ENCODE measurements at regions not wholly inside any gene's neighbourhood (a gene's known extent, or its start where the extent isn't known, plus 50 kb on each side); places are given as distances from the start of the nearest gene placed in this dataset.
"Not testable (repeated sequence)": the region's sequence is repeated elsewhere in the genome, so short reads cannot be mapped to it uniquely, and the experiment has no call there.

DNA sequence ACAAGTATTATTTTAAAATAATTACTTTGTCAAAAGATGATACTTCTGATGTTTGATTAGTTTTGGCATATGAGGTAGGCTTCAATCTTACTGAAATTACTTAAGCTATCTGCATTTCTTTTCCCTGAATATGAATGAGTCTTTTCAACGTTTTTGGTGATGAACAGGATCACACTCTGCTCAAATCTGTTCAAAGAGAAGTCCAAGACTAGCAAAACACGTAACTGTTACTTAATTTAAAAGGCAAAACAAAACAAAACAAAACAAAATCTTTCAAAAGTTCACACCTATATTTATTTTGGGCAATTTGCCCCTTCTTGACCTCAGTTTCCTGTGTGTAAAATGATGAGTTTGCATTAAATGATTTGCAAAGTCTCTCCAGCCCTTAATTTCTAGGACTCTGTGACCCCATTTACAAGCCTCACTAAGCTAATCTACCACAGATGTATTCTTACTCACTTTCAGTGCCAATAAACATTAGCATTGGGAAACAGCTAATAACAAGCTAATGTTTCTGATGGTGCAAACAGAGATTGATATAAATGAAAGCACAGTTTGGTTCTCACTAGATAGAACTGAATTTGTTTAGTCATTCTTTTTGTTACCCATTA is 865.4 kb downstream of the LTN1 start:
- Histone ChIP-seq H3K36me3 (ENCODE audit: control insufficient read depth, insufficient read depth, low read length) (no peaks in the 10 kb centered on the region), H3K4me3 (replicated peaks; ENCODE audit: low read depth, low read length) (no peak overlapping the region), H3K27me3 (replicated peaks; ENCODE audit: control insufficient read depth, insufficient read depth, low read length) (no peaks in the 10 kb centered on the region)
- TF ChIP-seq CTCF (IDR thresholded peaks at IDR 0.05; ENCODE audit: insufficient read depth, low read length, poor library complexity, severe bottlenecking) = no peak
- DNase-seq (ENCODE audit: extremely low read depth, insufficient read length) = no peak

GRCh38 chr21:28126521-28127174 is 866.0 kb downstream of the LTN1 start:
- no peak for TF ChIP-seq CTCF (IDR thresholded peaks at IDR 0.05; ENCODE audit: insufficient read depth, low read length, poor library complexity, severe bottlenecking)
- DNase-seq (ENCODE audit: extremely low read depth, insufficient read length) = no peak

GRCh38 chr21:28124541-28124940 is 868.1 kb downstream of the LTN1 start:
- no peak for DNase-seq (ENCODE audit: extremely low read depth, insufficient read length)

More at GRCh38 chr21:28126521-28127174, 866.0 kb downstream of the LTN1 start:
- no peaks in the 10 kb centered on the region for H3K36me3 ChIP-seq (ENCODE audit: control insufficient read depth, insufficient read depth, low read length)
- H3K4me3 ChIP-seq (replicated peaks; ENCODE audit: low read depth, low read length) = no peak overlapping the region
- H3K27me3 ChIP-seq (replicated peaks; ENCODE audit: control insufficient read depth, insufficient read depth, low read length) = no peaks in the 10 kb centered on the region

GRCh38 chr21:28118570-28118969 is 874.1 kb downstream of the LTN1 start:
- Histone ChIP-seq H3K36me3 (ENCODE audit: control insufficient read depth, insufficient read depth, low read length) (no peaks in the 10 kb centered on the region), H3K4me3 (replicated peaks; ENCODE audit: low read depth, low read length) (no peak overlapping the region), H3K27me3 (replicated peaks; ENCODE audit: control insufficient read depth, insufficient read depth, low read length) (no peaks in the 10 kb centered on the region)
- DNase-seq (ENCODE audit: extremely low read depth, insufficient read length) = no peak
- no peak for TF ChIP-seq CTCF (IDR thresholded peaks at IDR 0.05; ENCODE audit: insufficient read depth, low read length, poor library complexity, severe bottlenecking)

More at GRCh38 chr21:28124541-28124940, 868.1 kb downstream of the LTN1 start:
- H3K4me3 ChIP-seq (replicated peaks; ENCODE audit: low read depth, low read length) = no peak overlapping the region
- H3K36me3 ChIP-seq (ENCODE audit: control insufficient read depth, insufficient read depth, low read length) = no peaks in the 10 kb centered on the region
- H3K27me3 ChIP-seq (replicated peaks; ENCODE audit: control insufficient read depth, insufficient read depth, low read length) = no peaks in the 10 kb centered on the region
- no peak for TF ChIP-seq CTCF (IDR thresholded peaks at IDR 0.05; ENCODE audit: insufficient read depth, low read length, poor library complexity, severe bottlenecking)

- not testable (repeated sequence) for DNase-seq (ENCODE audit: extremely low read depth, insufficient read length)
These were observed 877.7 kb downstream of the LTN1 start for GRCh38 chr21:28114986-28115385.

DNA sequence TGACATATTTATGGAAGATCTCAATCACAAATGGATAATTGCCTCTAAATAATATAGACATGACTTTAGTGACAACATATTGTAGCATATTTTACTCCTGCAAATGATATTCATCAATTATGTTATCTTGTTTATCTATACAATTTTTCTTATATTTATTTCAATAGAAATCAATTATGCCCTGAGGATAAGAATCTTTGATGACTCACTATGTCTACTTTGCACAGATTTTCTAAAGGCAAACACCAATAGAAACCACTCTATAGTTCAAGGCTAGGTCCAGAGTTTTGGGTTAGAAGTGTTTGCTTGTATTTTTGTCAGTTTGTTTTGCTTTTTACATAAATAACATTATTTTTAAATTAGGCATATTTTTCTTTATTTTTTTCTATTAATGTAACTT is 879.0 kb downstream of the LTN1 start:
- TF ChIP-seq CTCF (IDR thresholded peaks at IDR 0.05; ENCODE audit: insufficient read depth, low read length, poor library complexity, severe bottlenecking) = no peak
- Histone ChIP-seq H3K27me3 (replicated peaks; ENCODE audit: control insufficient read depth, insufficient read depth, low read length) (no peaks in the 10 kb centered on the region), H3K4me3 (replicated peaks; ENCODE audit: low read depth, low read length) (no peak overlapping the region), H3K36me3 (ENCODE audit: control insufficient read depth, insufficient read depth, low read length) (no peaks in the 10 kb centered on the region)
- no peak for DNase-seq (ENCODE audit: extremely low read depth, insufficient read length)

More at GRCh38 chr21:28114986-28115385, 877.7 kb downstream of the LTN1 start:
- not testable (repeated sequence) for H3K4me3 ChIP-seq (replicated peaks; ENCODE audit: low read depth, low read length); H3K27me3 ChIP-seq (replicated peaks; ENCODE audit: control insufficient read depth, insufficient read depth, low read length); H3K36me3 ChIP-seq (ENCODE audit: control insufficient read depth, insufficient read depth, low read length)
